Nephron progenitor cell (in vitro differentiated cells): ENCODE measurements at regions not wholly inside any gene's neighbourhood (a gene's known extent, or its start where the extent isn't known, plus 50 kb on each side); places are given as distances from the start of the nearest gene placed in this dataset.
"Not testable (repeated sequence)": the region's sequence is repeated elsewhere in the genome, so short reads cannot be mapped to it uniquely, and the experiment has no call there.

Experiments
- DNase-seq: peaks from one replicate; pipeline ENCODE4 v3.0.0; 2021
- H3K27ac Mint-ChIP-seq: 2 replicates; pipeline ENCODE4 v1.8.0; 2021; ENCODE audit warnings: mild to moderate bottlenecking, moderate library complexity, mixed read lengths
- H3K27me3 Mint-ChIP-seq: 2 replicates; pipeline ENCODE4 v1.8.0; 2021; ENCODE audit warnings: mild to moderate bottlenecking, low read depth, mixed read lengths; ENCODE audit not compliant: poor library complexity
- H3K36me3 Mint-ChIP-seq: 2 replicates; pipeline ENCODE4 v1.8.0; 2021; ENCODE audit warnings: low read depth, mixed read lengths
- H3K4me1 Mint-ChIP-seq: 2 replicates; pipeline ENCODE4 v1.8.0; 2021; ENCODE audit warnings: mixed read lengths
- H3K4me3 Mint-ChIP-seq: 2 replicates; pipeline ENCODE4 v1.8.0; 2021; ENCODE audit warnings: mild to moderate bottlenecking, moderate library complexity, mixed read lengths
- H3K9me3 Mint-ChIP-seq: 2 replicates; pipeline ENCODE4 v1.8.0; 2021; ENCODE audit warnings: mild to moderate bottlenecking, moderate library complexity, mixed read lengths
- CTCF ChIP-seq: fragments of 200-600 bp; sonication (generic); IDR thresholded peaks from 2 replicates; pipeline ENCODE4 v1.5.0; 2021; ENCODE audit warnings: antibody characterized with exemption

GRCh38 chr3:144893980-144894379 lies 922.4 kb downstream of the DIPK2A start:
- Mint-ChIP-seq H3K4me1 (peaks cover 9% of the 10 kb centered on the region), H3K27me3 (no peaks in the 10 kb centered on the region), H3K9me3 (no peaks in the 10 kb centered on the region), H3K4me3 (no peak overlapping the region), H3K27ac (no peak overlapping the region), H3K36me3 (no peaks in the 10 kb centered on the region)
- TF ChIP-seq CTCF = no peak
- no peak for DNase-seq

GRCh38 chr3:144894576-144894975 lies 923.0 kb downstream of the DIPK2A start:
- H3K36me3 Mint-ChIP-seq = no peaks in the 10 kb centered on the region
- H3K4me3 Mint-ChIP-seq = no peak overlapping the region
- H3K9me3 Mint-ChIP-seq = no peaks in the 10 kb centered on the region
- no peaks in the 10 kb centered on the region for H3K27me3 Mint-ChIP-seq
- DNase-seq = no peak
- H3K4me1 Mint-ChIP-seq = peaks cover 9% of the 10 kb centered on the region
- TF ChIP-seq CTCF = no peak
- H3K27ac Mint-ChIP-seq = no peak overlapping the region

GRCh38 chr3:144900366-144900765 lies 928.7 kb downstream of the DIPK2A start:
- Mint-ChIP-seq H3K36me3 (no peaks in the 10 kb centered on the region), H3K4me1 (no peaks in the 10 kb centered on the region), H3K27me3 (no peaks in the 10 kb centered on the region), H3K4me3 (no peak overlapping the region), H3K9me3 (peaks cover 16% of the 10 kb centered on the region), H3K27ac (no peak overlapping the region)
- DNase-seq = no peak
- no peak for TF ChIP-seq CTCF

GRCh38 chr3:144907581-144907980 lies 936.0 kb downstream of the DIPK2A start:
- not testable (repeated sequence) for DNase-seq, H3K36me3 Mint-ChIP-seq, H3K27ac Mint-ChIP-seq, H3K27me3 Mint-ChIP-seq, H3K4me3 Mint-ChIP-seq, H3K4me1 Mint-ChIP-seq
- H3K9me3 Mint-ChIP-seq = peaks cover 39% of the 10 kb centered on the region

- no peaks in the 10 kb centered on the region for H3K4me1 Mint-ChIP-seq
- H3K9me3 Mint-ChIP-seq = peaks cover 18% of the 10 kb centered on the region
- no peak overlapping the region for H3K27ac Mint-ChIP-seq
- DNase-seq = no peak
- no peak for TF ChIP-seq CTCF
- H3K27me3 Mint-ChIP-seq = no peaks in the 10 kb centered on the region
- H3K36me3 Mint-ChIP-seq = no peaks in the 10 kb centered on the region
- no peak overlapping the region for H3K4me3 Mint-ChIP-seq
These were observed 941.3 kb downstream of the DIPK2A start for GRCh38 chr3:144912968-144913367.

- Mint-ChIP-seq H3K9me3 (peaks cover 4% of the 10 kb centered on the region), H3K36me3 (no peaks in the 10 kb centered on the region), H3K4me1 (no peaks in the 10 kb centered on the region), H3K27me3 (peaks cover 3% of the 10 kb centered on the region), H3K27ac (no peak overlapping the region), H3K4me3 (no peak overlapping the region)
- no peak for DNase-seq
- TF ChIP-seq CTCF = no peak
These were observed 943.6 kb downstream of the DIPK2A start for GRCh38 chr3:144915202-144915601.
